HG03159 (cell line): ENCODE measurements at regions not wholly inside any gene's neighbourhood (a gene's known extent, or its start where the extent isn't known, plus 50 kb on each side); places are given as distances from the start of the nearest gene placed in this dataset.
"Not testable (repeated sequence)": the region's sequence is repeated elsewhere in the genome, so short reads cannot be mapped to it uniquely, and the experiment has no call there.

Source experiments
- ATAC-seq: cut with Tn5 transposase; IDR thresholded peaks from one replicate; pipeline ENCODE4 v1.9.1; 2021; ENCODE audit warnings: mild to moderate bottlenecking, moderate library complexity; ENCODE audit not compliant: unreplicated experiment

GRCh38 chr12:73460212-73460611 is 1077.4 kb upstream of the ATXN7L3B start:
- no peak for ATAC-seq

- ATAC-seq: no peak
Observed at GRCh38 chr12:73465106-73465505, 1072.5 kb upstream of the ATXN7L3B start.

GRCh38 chr12:73486256-73486655 is 1051.4 kb upstream of the ATXN7L3B start:
- ATAC-seq: no peak

- ATAC-seq: no peak
Observed at GRCh38 chr12:73506611-73507010, 1031.0 kb upstream of the ATXN7L3B start.

- no peak for ATAC-seq
Observed at GRCh38 chr12:73514672-73515071, 1023.0 kb upstream of the ATXN7L3B start.

- no peak for ATAC-seq
Observed at GRCh38 chr12:73517859-73518258, 1019.8 kb upstream of the ATXN7L3B start.

- ATAC-seq: no peak
Observed at GRCh38 chr12:73529231-73529630, 1008.4 kb upstream of the ATXN7L3B start.

- ATAC-seq: no peak
Observed at GRCh38 chr12:73529954-73530353, 1007.7 kb upstream of the ATXN7L3B start.

- no peak for ATAC-seq
Observed at GRCh38 chr12:73531752-73532151, 1005.9 kb upstream of the ATXN7L3B start.

GRCh38 chr12:73547421-73547820 is 990.2 kb upstream of the ATXN7L3B start:
- no peak for ATAC-seq

- no peak for ATAC-seq
Observed at GRCh38 chr12:73585136-73585535, 952.5 kb upstream of the ATXN7L3B start.

GRCh38 chr12:73589220-73589619 is 948.4 kb upstream of the ATXN7L3B start:
- ATAC-seq: no peak

GRCh38 chr12:73598626-73599025 is 939.0 kb upstream of the ATXN7L3B start:
- ATAC-seq: no peak

GRCh38 chr12:73599268-73599667 is 938.4 kb upstream of the ATXN7L3B start:
- no peak for ATAC-seq

GRCh38 chr12:73605925-73606324 is 931.7 kb upstream of the ATXN7L3B start:
- not testable (repeated sequence) for ATAC-seq

- ATAC-seq: no peak
Observed at GRCh38 chr12:73612551-73612950, 925.1 kb upstream of the ATXN7L3B start.

- ATAC-seq: no peak
Observed at GRCh38 chr12:73623421-73623820, 914.2 kb upstream of the ATXN7L3B start.

- ATAC-seq: no peak
Observed at GRCh38 chr12:73625226-73625625, 912.4 kb upstream of the ATXN7L3B start.

- no peak for ATAC-seq
Observed at GRCh38 chr12:73629171-73629570, 908.5 kb upstream of the ATXN7L3B start.

GRCh38 chr12:73629893-73630831 is 907.5 kb upstream of the ATXN7L3B start:
- no peak for ATAC-seq

GRCh38 chr12:73632191-73632590 is 905.4 kb upstream of the ATXN7L3B start:
- ATAC-seq: no peak

- ATAC-seq: no peak
Observed at GRCh38 chr12:73632661-73633060, 905.0 kb upstream of the ATXN7L3B start.

GRCh38 chr12:73639397-73639796 is 898.2 kb upstream of the ATXN7L3B start:
- ATAC-seq: not testable (repeated sequence)
